Peyer's patch (tissue), 4 donors: ENCODE measurements at regions not wholly inside any gene's neighbourhood (a gene's known extent, or its start where the extent isn't known, plus 50 kb on each side); places are given as distances from the start of the nearest gene placed in this dataset.

Experiments used
- DNase-seq, 3 donors: peaks; one replicate each; pipeline ENCODE4 v3.0.0-alpha.2; 2017 to 2019
- H3K27ac ChIP-seq, 4 donors: fragments of 200-600 bp; sonication (generic); one replicate each; pipeline ENCODE4 v1.5.1; 2016 to 2019
- H3K27me3 ChIP-seq, 2 donors: fragments of 200-600 bp; sonication (generic); one replicate each; pipeline ENCODE4 v1.5.1; 2019
- H3K36me3 ChIP-seq, 3 donors: fragments of 200-600 bp; sonication (generic); one replicate each; pipeline ENCODE4 v1.5.1; 2016 to 2019
- H3K4me1 ChIP-seq, 4 donors: fragments of 200-600 bp; sonication (generic); one replicate each; pipeline ENCODE4 v1.5.1; 2016 to 2019
- H3K4me3 ChIP-seq, 4 donors: fragments of 200-600 bp; sonication (generic); 1 replicate in 3 of 4; 2 replicates in 1 of 4; pipeline ENCODE4 v1.5.1; 2016 to 2019; ENCODE audit warnings: mild to moderate bottlenecking in 1 of 4
- H3K9me3 ChIP-seq, 4 donors: fragments of 200-600 bp; sonication (generic); one replicate each; pipeline ENCODE4 v1.5.1; 2016 to 2019; ENCODE audit warnings: mild to moderate bottlenecking in 1 of 4
- POLR2A ChIP-seq, 2 donors: fragments of 450-650 bp; IDR thresholded peaks; one replicate each; pipeline ENCODE4 v1.5.1; 2017; ENCODE audit warnings: antibody characterized with exemption in 2 of 2, mild to moderate bottlenecking in 2 of 2, moderate library complexity in 2 of 2
- TF ChIP-seq, protein P1 (sequence below), 6 experiments: fragments of 450-650 bp in 4 of 6; fragments of 200-600 bp in 2 of 6; sonication (generic) in 1 of 6; IDR thresholded peaks; one replicate each; pipeline ENCODE4 v1.5.1; 2017 to 2019; ENCODE audit warnings: antibody characterized with exemption in 6 of 6, mild to moderate bottlenecking in 3 of 6, moderate library complexity in 1 of 6

GRCh38 chr2:193608451-193608850 lies 1413.7 kb upstream of the TMEFF2 start:
- Histone ChIP-seq H3K9me3 (no peaks in the 10 kb centered on the region), H3K4me1 (no peaks in the 10 kb centered on the region), H3K4me3 (no peak overlapping the region), H3K27ac (no peak overlapping the region), H3K27me3 (no peaks in the 10 kb centered on the region), H3K36me3 (no peaks in the 10 kb centered on the region)
- no peak for DNase-seq
- TF ChIP-seq, protein P1, sequence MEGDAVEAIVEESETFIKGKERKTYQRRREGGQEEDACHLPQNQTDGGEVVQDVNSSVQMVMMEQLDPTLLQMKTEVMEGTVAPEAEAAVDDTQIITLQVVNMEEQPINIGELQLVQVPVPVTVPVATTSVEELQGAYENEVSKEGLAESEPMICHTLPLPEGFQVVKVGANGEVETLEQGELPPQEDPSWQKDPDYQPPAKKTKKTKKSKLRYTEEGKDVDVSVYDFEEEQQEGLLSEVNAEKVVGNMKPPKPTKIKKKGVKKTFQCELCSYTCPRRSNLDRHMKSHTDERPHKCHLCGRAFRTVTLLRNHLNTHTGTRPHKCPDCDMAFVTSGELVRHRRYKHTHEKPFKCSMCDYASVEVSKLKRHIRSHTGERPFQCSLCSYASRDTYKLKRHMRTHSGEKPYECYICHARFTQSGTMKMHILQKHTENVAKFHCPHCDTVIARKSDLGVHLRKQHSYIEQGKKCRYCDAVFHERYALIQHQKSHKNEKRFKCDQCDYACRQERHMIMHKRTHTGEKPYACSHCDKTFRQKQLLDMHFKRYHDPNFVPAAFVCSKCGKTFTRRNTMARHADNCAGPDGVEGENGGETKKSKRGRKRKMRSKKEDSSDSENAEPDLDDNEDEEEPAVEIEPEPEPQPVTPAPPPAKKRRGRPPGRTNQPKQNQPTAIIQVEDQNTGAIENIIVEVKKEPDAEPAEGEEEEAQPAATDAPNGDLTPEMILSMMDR (IDR thresholded peaks at IDR 0.05): no peak
- no peak for TF ChIP-seq POLR2A (IDR thresholded peaks at IDR 0.05)

GRCh38 chr2:193590831-193591230 lies 1396.1 kb upstream of the TMEFF2 start:
- Histone ChIP-seq H3K36me3 (no peaks in the 10 kb centered on the region), H3K4me3 (no peak overlapping the region), H3K9me3 (no peaks in the 10 kb centered on the region), H3K4me1 (no peaks in the 10 kb centered on the region), H3K27ac (no peak overlapping the region), H3K27me3 (no peaks in the 10 kb centered on the region)
- DNase-seq: no peak
- TF ChIP-seq POLR2A (IDR thresholded peaks at IDR 0.05): no peak
- TF ChIP-seq, protein P1 (IDR thresholded peaks at IDR 0.05): no peak

DNA sequence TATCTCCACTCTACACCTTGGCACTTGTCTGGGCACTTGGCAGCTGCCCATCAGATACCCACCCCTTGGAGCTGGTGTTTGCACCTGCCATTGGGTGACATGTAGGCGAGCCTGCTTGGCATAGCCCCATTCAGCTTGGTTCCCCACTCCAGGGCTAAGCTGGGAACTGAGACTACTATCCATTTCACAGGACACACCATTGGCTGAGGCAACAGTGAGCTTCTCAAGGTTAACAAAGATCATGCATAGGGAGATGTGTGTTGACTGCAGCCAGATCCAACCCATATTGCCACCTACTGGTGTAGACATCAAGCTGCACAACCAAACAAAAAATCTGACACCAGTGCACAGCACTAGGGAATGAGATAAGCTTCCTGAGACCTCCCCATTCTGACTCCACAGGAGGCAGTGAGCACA lies 1389.8 kb upstream of the TMEFF2 start:
- TF ChIP-seq, protein P1 (IDR thresholded peaks at IDR 0.05): peak in 4 of 6 experiments; percentile 25 to 61 (median 58)
- TF ChIP-seq POLR2A (IDR thresholded peaks at IDR 0.05): no peak
- DNase-seq: no peak
- Histone ChIP-seq H3K4me3 (no peak overlapping the region), H3K36me3 (no peaks in the 10 kb centered on the region), H3K9me3 (no peaks in the 10 kb centered on the region), H3K4me1 (no peaks in the 10 kb centered on the region), H3K27me3 (no peaks in the 10 kb centered on the region), H3K27ac (no peak overlapping the region)

DNA sequence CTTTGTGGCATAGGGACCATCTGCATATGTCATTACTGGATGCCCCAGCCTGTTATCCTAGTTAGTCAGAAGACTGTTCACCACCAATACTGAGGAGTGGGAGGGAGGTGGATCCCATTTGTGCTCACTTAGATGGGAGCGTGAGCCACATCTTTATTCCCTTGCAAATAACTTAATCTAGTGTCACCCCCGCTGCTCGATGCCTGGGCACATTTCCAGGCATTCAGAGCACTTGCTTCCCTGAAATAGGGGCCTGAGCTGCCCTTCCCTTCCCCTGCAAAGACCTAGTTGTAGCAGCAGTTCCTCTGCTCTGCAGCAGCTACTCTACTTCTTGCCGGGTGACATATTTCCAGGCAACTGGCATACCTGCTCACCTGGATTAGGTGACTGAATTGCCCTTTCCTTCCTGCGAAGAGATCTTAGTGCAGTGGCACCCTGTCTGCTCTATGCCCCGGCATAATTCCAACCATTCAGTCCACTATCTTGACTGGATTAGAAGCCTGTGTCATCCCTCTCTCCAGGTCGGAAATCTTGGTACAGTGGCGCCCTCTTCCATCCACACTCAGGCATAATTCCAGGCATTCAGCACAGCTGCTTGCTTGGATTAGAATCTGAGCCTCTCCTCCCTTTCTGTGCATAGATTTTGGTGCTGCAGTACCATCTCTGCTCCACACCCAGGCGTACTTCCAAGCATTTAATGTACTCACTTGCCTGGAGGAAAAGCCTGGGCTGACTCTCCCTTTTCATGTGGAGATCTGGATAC lies 1389.1 kb upstream of the TMEFF2 start:
- Histone ChIP-seq H3K9me3 (no peaks in the 10 kb centered on the region), H3K27ac (no peak overlapping the region), H3K36me3 (no peaks in the 10 kb centered on the region), H3K4me1 (no peaks in the 10 kb centered on the region), H3K27me3 (no peaks in the 10 kb centered on the region), H3K4me3 (no peak overlapping the region)
- TF ChIP-seq, protein P1 (IDR thresholded peaks at IDR 0.05): peak in 3 of 6 experiments; percentile 31 to 51 (median 38)
- no peak for TF ChIP-seq POLR2A (IDR thresholded peaks at IDR 0.05)
- DNase-seq: no peak

GRCh38 chr2:193581807-193582206 lies 1387.1 kb upstream of the TMEFF2 start:
- H3K27ac ChIP-seq: no peak overlapping the region
- TF ChIP-seq, protein P1 (IDR thresholded peaks at IDR 0.05): no peak
- no peak for TF ChIP-seq POLR2A (IDR thresholded peaks at IDR 0.05)
- no peaks in the 10 kb centered on the region for H3K4me1 ChIP-seq
- no peaks in the 10 kb centered on the region for H3K36me3 ChIP-seq
- H3K9me3 ChIP-seq: no peaks in the 10 kb centered on the region
- no peak for DNase-seq
- H3K4me3 ChIP-seq: no peak overlapping the region
- H3K27me3 ChIP-seq: no peaks in the 10 kb centered on the region
